ENCODE measurements at regions not wholly inside any gene's neighbourhood (a gene's known extent, or its start where the extent isn't known, plus 50 kb on each side); places are given as distances from the start of the nearest gene placed in this dataset.
"Not testable (repeated sequence)": the region's sequence is repeated elsewhere in the genome, so short reads cannot be mapped to it uniquely, and the experiment has no call there.

DNA sequence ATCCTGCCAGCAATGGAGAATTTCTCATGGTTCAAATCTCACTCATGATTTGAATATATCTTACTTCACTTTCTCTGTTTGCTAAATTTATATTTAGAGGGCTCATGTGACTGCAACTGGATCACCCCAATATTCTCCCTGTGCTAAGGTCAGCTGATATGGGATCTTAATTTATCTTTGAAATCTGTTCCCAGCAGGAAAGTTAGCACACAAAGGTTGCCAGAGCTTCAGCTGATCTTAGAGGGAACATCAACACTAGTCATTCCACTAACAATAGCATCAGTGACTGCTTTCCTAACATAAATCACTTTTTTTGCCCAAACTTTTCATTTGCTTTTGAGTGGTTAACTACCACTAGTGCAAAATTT is 1270.0 kb downstream of the ARAP2 start:
- TF ChIP-seq, protein P1, sequence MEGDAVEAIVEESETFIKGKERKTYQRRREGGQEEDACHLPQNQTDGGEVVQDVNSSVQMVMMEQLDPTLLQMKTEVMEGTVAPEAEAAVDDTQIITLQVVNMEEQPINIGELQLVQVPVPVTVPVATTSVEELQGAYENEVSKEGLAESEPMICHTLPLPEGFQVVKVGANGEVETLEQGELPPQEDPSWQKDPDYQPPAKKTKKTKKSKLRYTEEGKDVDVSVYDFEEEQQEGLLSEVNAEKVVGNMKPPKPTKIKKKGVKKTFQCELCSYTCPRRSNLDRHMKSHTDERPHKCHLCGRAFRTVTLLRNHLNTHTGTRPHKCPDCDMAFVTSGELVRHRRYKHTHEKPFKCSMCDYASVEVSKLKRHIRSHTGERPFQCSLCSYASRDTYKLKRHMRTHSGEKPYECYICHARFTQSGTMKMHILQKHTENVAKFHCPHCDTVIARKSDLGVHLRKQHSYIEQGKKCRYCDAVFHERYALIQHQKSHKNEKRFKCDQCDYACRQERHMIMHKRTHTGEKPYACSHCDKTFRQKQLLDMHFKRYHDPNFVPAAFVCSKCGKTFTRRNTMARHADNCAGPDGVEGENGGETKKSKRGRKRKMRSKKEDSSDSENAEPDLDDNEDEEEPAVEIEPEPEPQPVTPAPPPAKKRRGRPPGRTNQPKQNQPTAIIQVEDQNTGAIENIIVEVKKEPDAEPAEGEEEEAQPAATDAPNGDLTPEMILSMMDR (IDR thresholded peaks at IDR 0.05; ENCODE audit: low read depth, low read length): no peak
- no peak for DNase-seq (ENCODE audit: extremely low read depth, low read depth)

DNA sequence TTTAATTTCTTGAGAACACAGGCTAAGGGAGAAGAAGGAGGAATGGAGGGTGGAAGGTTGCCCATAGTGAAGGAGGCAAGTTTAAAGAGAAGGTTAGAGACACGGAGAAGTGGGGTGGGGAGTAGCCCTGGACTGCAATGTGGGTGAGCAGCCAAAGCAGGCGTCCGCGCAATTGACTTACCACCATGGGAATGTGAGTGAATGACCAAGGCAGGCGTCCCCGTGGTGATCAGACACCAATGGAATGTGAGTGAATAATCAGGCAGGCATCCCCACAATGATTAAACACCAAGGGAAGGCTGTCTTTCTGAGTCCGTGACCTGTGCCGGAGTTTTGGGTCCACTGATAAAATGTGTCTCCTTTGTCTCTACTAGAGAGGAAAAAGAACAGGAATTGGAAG is 1223.1 kb downstream of the ARAP2 start:
- not testable (repeated sequence) for DNase-seq (ENCODE audit: extremely low read depth, low read depth)

DNA sequence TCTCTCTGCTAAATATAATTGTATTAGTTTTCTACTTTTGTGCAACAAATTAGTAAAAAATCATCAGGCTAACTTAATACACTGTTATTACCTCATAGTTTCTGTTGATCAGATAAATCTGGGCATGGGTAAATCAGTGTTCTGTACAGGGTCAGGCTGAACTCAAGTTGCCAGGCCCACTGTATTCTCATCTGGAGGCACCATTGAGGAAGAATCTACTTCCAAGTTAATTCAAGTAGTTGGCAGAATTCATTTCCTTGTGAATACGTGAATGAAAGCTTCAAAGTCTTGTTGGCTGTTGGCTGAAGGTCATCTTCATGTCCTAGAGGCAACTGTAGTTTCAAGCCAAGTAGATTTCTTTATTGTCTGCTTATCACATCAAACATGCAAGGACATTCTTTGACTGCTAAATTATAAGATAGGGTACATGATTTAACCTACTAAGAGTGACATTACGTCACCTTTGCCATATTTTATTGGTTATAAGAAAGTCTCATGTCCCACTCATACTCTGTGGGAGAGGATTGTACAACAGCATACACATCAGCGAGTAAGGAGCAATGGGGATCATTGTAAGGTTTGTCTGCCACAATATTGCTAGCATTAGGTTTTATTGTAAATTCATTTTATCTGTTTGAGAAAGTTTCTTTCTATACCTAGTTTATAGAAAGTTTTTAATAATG is 1219.0 kb downstream of the ARAP2 start:
- no peak for DNase-seq (ENCODE audit: extremely low read depth, low read depth)
- TF ChIP-seq, protein P1 (IDR thresholded peaks at IDR 0.05; ENCODE audit: low read depth, low read length): no peak

DNA sequence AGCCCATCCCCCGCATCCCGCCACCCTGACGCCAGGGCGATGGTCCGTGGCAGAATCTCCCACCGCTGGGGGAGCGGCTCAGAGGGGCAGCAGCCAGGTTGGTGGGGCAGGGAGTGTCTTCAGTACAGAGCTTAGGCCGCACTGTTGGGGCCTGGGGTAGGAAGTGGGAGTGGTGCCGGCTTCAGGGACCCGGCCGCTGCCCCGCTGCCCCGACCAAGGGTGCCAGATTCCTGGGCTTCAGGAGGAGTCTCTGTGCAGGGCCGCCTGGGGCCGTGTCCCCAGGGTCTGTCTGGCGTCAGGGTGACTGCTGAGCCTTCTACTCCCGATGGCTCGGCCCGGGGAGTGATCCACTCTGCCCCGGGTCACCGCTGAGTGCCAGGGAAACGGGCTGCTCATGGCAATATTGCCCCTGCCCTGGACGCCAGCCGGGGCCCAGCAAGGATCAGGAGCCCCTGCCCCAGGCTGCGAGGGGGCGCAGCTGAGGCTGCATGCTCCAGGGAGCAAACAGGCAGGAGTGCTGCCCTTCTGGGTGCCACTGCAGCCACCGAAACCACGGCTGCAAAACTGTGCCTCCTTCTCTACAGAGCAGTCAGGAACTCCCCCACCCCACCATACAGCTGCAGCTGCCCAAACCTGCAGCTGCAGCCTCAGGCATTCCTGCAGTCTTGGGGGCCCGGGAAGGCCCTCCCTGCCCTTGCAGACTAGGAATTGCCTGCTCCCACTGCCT is 1206.1 kb downstream of the ARAP2 start:
- TF ChIP-seq, protein P1 (IDR thresholded peaks at IDR 0.05; ENCODE audit: low read depth, low read length): no peak
- DNase-seq (ENCODE audit: extremely low read depth, low read depth): no peak

DNA sequence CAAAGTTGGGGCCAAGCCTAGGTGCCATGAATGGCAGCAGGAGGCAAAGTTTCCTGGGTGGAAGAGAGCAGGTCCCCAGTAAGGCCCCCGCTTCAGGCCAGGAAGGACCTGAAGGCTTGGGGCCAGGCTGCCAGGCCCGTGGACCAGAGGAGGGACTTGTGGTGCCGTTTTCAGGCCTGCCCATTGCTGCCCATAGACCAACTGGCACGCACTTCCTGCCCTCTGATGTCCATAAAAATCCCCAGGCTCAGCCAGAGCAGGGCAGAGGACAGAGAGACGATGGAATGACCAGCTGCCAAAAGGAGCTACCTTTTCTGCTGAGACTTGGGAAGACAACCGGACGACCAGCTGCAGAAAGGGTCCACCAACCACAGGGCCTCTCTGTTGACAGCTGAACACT is 1205.5 kb downstream of the ARAP2 start:
- no peak for DNase-seq (ENCODE audit: extremely low read depth, low read depth)
- TF ChIP-seq, protein P1 (IDR thresholded peaks at IDR 0.05; ENCODE audit: low read depth, low read length): no peak

DNA sequence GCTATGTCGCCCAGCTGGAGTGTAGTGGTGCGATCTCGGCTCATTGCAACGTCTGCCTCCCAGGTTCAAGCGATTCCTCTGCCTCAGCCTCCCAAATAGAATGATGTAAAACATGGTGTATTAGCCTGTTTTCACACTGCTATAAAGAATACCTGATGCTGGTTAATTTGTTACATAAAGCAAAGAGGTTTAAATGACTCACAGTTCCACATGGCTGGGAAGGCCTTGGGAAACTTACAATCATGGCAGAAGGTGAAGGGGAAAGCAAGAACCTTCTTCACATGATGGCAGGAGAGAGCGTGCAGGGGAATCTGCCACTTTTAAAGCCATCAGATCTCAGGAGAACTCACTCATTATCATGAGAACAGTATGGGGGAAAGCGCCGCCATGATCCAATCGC is 1191.8 kb downstream of the ARAP2 start:
- TF ChIP-seq, protein P1 (IDR thresholded peaks at IDR 0.05; ENCODE audit: low read depth, low read length): no peak
- no peak for DNase-seq (ENCODE audit: extremely low read depth, low read depth)

DNA sequence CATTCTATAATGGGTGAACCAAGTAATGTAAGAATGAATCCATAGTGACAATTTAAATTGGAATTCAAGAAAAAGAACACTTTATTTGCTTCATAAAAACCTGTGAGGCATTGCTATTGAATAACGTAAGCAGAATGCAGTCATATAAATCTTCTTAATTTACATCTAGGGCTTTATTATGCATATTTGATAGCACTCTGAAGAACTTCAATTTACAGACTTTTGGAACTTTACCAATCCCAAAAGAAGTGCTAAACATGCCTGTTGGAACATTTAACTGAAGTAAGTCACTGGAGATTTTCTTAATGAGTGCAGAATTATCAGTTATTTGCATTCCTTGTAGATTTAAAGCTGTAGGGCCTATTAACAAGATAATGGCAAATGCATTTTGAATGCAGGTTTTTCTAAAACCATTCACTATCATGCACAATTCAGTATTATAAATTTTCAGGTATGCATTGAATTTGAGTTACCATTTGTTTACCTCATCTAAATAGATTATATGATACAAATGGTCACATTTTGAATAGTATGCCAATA is 1181.2 kb downstream of the ARAP2 start:
- no peak for DNase-seq (ENCODE audit: extremely low read depth, low read depth)
- TF ChIP-seq, protein P1 (IDR thresholded peaks at IDR 0.05; ENCODE audit: low read depth, low read length): no peak
